GM18907 (cell line): ENCODE measurements at regions not wholly inside any gene's neighbourhood (a gene's known extent, or its start where the extent isn't known, plus 50 kb on each side); places are given as distances from the start of the nearest gene placed in this dataset.
"Not testable (repeated sequence)": the region's sequence is repeated elsewhere in the genome, so short reads cannot be mapped to it uniquely, and the experiment has no call there.

Experiments used
- ATAC-seq: cut with Tn5 transposase; IDR thresholded peaks from one replicate; pipeline ENCODE4 v1.9.1; 2021; ENCODE audit warnings: mild to moderate bottlenecking, moderate library complexity; ENCODE audit not compliant: unreplicated experiment

DNA sequence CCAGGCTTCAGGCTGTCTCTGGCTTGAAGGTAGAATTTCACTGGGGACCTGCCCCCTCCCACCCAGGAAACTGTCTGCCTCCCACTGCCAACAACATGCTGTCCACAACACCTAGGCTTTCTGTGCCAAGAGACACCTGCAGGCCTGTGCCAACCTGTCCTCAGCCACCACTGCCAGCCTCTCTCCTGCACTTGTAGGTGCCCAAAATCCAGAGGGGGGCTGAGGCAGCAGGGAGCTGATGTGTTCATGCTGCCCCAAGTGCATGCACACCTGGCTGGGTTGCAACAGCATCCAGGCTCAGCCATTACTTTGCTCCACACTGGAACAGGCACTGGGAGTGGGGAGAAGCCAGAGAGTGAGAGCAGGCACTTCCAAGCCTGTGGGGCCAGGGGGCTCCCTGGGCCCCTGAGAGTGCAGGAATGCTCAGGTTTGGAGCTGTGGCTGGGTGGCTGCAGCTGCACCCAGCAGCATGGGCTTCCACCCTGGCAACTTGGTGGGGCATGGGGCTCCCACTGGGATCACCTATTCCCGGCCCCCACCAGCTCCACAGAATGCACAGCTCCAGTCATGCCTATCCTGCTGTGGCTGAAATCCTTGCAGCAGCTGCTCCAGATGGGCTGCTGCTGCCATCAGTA lies 218.1 kb upstream of the OBI1 start:
- no peak for ATAC-seq

DNA sequence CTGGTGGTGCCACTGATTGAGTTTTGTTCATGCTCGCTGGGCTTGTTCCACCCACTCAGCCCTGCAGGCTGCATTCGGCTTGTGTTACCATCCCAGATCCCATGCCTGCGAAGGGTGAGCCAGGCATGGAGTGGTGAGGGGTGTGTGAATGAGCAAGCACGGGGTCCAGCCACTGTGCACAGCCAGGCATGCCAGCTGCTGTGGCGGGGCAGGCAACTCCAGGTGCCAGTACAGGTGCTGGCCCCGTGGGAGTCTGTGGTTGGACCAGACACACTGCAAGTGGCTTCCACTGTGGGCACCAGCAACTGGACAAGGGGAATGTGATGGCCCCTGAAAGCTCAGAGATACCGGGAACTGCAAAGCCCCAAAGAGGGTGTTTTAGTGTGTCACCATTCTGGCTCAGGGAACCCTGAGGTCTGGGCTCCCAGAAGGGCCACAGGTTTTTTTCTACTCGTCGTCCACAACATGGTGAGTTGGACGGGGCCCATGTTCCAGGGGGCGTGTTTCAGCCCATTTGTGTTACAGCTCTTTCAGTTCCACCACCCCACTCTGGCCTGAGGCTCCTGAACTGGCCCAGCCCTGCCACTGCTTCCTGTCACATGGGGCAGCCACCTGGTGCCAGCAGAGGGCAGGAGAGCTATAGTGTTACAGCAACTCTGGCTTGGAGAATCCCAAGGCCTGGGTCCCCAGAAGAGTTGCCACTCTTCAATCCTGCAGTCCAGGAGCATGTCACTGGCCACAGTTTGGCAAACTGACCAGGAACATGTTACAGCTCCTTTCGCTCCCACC lies 217.0 kb upstream of the OBI1 start:
- ATAC-seq: peak; percentile 70

DNA sequence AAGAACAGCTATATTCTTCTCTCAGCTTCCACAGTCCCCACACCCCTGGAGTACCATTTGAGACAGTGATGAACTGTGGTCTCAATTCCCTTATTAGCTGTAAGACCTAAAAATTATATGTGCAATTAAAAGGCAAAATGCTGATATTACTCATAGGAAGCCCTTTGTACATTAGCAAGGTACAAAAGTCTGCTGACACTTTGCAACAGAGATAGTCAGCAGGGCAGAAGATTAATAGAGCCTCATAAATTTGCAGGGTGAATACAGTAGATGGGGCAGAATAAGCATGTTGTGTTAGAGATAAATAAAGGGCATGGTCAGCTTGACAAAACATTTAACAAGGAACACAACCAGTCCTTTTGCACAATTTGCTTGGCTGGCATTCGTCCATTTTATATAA lies 210.0 kb upstream of the OBI1 start:
- ATAC-seq: no peak

DNA sequence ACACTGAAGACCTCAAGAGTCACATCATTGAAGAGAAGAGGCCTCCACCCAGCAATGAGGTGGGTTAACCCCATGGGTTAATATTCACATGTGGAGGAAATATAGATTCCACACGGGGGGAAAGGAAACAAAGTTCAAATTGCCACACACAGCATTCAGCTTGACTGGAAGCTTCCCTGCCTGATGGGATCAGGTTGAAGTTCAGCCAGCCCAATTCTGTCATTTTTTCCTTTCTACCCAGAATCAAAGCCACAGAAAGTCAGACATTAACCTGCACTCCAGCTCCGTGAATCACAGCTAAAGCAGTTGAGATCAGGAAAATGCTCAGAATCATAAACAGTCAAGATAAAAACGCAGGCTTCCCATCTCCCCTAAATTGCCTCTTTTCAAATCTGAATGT lies 208.7 kb upstream of the OBI1 start:
- ATAC-seq: no peak

DNA sequence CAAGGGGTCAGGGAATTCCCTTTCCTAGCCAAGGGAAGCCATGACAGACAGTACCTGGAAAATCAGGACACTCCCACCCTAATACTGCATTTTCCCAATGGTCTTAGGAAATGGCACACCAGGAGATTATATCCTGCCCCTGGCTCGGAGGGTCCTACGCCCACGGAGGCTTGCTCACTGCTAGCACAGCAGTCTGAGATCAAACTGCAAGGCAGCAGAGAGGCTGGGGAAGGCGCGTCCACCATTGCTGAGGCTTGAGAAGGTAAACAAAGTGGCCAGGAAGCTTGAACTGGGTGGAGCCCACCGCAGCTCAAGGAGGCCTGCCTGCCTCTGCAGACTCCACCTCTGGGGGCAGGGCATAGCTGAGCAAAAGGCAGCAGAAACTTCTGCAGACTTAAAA lies 207.1 kb upstream of the OBI1 start:
- not testable (repeated sequence) for ATAC-seq

DNA sequence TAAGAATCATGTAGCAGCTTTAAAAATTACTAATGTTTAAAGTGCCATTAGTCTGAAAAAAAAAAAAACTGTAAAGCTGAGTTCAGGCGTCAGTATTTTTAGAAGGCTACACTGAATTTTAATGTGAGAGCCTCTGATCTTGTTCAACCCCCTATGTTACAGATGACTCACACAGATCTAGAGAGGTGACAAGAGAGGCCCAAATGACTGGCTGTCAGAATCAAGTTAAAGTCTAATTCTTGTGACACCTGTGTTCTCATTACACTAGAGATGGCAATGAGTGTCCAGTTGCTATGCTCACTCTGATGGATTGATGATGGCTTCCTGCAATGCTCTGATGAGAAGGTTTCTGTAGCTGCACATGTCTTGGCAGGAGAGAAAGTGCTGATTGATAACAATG lies 203.5 kb upstream of the OBI1 start:
- no peak for ATAC-seq

DNA sequence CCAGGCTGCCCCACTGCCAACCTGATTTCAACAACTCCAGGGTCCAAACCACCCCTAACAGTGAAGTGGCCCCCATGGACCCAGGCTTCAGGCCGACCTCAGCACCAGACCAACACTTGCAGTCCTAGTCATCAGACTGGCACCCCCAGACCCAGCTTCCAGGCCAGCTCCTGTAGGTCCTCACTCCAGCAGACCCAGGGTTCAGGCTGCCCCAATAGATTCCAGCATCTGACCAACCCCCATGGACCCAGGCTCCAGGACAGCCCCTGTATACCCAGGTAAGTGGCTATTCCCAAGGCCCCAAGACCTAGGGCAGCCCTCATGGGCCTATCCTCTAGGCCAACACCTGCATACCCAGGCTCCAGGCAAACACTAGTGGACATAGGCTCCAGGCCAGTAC lies 193.8 kb upstream of the OBI1 start:
- ATAC-seq: no peak

DNA sequence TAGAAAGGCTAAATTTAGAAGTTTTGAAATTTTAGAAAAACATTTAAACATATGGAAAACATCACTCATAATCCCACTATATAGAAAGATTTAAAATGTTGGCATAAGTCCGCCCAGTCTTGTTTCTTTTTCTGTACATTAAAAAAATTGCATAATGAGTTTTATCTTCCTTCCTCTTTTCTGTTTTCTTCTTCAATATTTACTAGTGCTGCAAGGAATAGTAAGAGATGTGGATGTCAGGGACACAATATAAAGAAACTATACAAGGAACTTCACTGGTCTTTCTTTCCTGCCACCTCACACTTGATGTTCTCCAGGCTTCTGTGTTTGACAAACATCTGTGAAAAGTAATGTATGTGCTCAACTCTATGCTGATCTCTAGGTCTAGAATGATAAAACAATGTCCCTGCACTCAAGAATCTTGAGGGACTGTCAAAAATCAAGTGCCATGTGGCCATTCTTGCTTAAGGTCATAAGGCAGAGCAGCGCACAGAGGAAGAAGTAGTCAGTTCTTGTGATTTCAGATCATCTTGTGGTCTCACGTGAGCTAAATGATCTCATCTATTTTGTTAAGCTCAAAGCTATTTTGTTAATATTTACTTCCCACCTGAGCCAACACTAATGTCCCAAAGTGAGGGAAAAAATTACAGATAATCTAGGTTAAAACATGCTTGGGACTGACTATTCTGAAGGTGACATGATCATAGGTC lies 186.9 kb upstream of the OBI1 start:
- ATAC-seq: no peak

DNA sequence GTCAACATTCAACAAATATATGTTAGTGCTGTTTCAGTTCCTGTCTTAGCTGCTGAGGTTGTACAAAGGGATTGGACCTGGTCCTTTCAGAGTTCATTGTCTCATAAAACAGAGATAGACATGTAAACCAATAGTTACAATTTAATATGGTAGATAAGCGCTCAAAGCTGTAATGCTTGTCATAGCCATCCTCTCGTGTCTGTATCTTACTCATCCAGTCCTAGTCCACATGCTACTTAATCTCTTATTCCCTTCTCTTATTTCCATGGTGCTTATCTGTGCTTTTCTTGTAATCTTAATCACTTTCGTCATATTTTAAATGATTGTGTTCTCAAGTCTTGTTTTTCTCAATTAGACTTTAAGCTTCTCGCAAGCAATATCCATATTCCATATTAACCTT lies 185.2 kb upstream of the OBI1 start:
- ATAC-seq: no peak

DNA sequence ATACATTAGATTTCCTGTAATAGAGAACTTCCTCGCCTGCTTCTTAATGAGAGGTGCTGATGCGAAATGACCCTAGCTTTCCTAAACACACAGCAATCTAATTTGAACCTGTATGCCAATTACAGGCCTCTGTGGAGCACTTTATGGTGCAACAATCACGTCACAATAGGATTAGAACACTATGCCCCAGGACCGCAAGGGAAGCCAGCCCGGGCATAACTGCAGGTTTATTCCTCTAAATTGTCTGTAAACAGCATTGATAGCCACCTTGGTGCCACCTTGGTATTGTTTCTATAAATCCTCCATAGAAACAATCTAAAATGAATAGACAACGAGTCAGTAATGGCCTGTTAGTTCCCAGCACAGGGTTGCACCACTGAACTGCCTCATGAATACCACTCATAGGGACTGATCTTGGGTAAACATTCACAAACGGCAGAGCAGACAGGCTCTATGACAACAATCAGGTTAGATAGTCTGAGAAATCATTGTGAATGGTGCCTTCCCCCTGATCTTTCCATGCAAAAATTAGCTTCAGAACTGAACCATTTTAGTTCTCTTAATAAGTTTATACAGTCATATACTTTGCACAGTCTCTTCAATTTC lies 182.5 kb upstream of the OBI1 start:
- ATAC-seq: no peak

DNA sequence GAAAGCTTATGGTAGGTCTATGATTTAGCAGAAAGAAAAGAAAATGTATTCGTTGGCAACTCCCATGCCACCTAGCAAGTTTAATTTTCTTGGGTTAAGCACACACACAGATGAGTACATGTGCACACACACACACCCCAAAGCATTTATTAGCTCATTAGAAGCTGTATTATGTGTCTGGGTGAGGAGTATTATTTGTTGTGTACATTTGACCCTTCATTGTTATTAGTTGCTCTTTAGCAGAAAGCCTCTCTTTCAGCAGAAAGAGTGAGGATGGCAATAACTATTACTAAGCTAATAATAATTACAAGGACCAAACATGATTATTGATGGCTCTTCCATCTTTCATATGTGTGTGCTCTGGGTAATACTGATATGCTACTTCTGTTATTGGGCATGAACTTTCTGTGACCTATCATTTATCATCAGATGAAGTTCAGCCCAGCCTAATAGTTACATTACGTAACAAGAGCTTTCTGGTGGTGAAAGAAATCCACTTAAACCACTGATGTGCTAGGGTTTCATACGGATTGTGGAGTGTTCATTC lies 177.4 kb upstream of the OBI1 start:
- ATAC-seq: no peak

DNA sequence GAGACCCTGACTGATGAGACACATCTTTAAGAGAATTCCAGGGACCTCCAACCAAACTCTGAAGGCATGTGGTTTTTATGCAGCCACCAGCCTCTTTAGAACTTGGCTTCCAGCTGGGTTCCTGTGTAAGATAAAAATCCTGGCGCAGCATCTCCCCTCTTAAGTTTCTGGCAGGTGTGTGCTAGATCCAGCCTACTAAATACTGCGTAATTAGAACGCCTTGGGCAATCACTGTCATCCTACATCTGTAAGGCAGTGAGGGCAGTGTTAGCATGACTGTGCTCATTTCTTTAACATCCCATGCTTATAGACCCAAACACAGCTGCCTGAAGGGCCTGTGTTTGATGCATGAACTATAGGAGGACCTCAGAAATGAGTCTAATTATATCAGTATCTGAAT lies 173.5 kb upstream of the OBI1 start:
- no peak for ATAC-seq

DNA sequence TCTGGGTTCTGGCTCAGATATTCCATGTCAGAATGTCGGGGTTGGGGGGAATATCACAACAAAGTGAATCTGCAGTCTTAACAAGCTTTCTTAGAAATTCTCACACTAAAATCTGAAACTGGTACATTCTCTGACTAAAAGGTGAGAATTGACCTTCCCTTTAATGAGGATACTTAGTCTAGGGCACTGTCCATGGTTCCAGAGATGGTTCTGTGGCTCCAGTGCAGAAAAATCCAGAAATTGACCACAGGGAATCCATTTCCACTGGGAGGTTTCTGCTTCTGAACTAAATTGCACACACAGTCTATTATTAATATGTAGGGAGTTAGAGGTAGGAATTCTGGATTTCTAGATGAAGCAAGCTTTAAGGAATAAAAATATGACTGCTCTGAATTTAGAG lies 171.6 kb upstream of the OBI1 start:
- no peak for ATAC-seq

DNA sequence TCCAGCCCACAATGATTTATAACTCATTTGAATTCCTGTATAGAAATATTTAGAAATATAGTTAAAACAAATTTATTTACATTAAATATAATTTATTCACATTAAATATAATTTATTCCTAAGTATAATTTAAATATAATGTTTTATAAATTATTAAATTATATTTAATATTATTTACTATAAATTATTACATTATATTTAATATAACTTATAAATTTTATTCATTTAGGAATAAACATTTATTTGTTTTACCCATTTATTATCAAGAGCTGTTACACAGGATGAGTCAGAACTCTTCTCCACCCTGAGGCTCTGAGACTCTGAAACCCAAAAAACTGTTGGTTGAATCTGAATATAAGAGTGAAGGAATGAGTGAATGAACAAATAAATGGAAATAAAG lies 170.9 kb upstream of the OBI1 start:
- no peak for ATAC-seq

DNA sequence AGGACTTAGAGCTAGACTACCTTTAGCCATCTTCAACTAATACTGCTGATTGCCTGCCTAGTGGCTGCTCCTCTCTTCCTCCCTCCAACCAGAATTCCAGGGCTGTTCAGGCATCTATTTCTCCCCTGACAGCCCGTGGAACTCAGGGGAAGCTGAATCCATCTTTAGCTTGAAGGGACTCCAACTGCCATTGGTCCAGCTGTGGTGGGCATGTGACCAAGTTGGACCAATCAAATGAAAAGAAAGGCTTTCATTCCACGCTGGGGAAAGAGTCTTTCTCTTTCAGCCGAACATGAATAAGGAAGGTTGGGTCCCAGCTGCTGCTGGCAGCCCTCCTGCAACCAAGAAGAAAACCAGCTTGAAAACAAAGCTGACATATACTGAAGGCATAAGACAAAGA lies 168.5 kb upstream of the OBI1 start:
- no peak for ATAC-seq

DNA sequence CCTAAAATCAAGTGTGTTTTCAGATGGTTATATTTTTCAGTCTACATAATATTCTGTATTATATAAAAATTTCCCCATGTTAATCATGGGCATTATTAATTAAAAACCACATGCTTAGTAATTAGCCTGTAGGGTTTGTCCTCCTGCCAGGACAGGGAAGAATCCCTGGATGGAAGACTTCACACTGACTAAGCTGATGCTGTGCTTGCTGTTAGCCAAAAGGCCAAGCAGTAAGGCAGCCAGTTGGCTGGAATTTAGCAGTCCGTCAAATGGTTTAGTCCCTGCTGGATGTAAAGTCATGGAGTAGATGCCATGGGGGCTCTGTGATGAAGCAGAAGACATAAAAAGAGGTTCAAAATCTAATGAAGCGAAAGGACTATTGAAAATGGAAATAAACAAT lies 168.0 kb upstream of the OBI1 start:
- no peak for ATAC-seq

DNA sequence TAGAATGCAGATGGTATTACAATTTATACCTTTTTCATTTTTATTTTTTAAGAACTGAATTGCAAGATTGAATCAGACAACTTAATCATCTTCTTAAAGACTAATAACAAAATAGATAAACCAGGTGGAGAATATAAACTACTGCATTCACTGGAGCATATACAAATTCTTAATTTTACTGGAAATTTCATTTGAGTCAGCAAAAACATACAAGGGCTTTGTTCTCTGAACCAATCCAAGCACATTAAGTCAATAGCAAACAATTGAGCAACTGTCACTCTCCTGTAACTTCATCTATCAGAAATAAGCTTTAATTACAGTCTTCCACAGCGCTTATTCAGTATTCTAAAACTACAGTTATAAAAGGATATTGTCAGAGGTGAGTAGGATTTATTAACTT lies 167.4 kb upstream of the OBI1 start:
- no peak for ATAC-seq

DNA sequence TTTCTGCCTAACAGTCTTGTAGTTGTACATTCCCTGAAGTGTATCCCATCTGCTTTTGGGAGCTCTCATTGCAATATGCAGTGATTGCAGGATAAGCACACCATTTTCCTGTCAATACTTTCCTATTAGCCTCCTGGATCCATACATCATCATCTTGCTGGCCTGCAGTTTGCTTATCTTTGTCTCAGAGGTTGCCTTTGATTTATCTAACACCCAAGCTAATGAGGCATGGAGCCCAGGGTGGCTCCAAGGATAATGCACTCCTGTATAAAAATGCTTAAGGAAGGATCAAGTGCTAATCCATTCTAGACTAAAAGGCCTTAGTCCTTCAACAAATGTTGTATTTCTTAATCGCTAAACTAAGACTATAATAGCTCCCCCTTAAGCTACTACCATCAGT lies 161.6 kb upstream of the OBI1 start:
- no peak for ATAC-seq

DNA sequence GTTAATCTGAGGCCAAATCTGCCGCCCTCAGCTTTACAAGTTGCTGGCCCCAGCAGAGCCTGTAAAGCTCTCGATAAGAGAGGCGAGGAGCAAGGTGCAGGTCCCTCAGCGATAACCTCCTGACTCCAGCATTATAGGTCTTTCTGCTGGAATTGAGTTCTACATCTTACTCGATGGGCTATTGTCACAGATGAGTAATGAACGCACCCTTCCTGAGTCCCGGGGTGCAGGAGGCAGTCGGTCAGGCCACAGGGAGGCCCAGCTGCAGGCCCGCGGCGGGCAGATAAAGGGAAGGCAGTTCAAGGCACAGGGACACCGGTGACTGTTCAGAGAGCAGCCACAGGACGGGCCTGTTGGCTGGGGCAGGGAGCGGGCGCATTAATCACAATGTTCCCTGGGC lies 157.6 kb upstream of the OBI1 start:
- ATAC-seq: no peak

DNA sequence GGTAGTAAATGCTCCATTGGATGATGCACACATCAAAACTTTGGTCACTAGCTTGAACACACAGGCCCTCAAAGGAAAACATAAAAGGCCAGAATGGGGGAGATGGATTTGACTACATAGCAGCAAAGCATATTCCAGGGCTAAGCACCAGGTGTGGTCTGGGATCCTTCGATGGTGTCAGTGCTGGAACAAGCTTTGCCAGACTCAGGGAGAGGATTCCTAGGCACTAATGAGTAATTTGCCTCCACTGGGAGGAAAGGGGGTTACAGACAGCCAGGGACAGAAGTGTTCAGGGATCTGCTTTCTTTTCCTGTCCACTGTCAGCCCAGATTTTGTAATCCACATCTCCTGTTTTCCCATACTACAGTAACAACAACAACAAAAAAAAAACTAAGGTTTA lies 157.2 kb upstream of the OBI1 start:
- ATAC-seq: no peak

DNA sequence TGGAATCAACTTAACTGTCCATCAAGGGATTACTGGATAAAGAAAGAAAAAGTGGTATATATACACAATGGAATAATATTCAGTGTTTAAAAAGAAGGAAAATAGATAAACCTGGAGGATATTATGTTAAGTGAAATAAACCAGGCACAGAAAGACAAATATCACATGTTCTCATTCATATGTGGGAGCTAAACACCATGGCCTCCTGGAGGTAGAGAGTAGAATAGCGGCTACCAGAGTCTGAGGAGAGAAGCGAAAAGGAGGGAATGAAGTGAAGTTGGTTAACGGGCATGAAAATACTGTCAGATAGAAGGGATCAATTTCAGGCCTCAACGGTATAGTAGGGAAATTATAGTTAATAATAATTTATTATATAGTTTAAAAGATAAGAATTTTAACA lies 147.5 kb upstream of the OBI1 start:
- peak; percentile 84 for ATAC-seq

DNA sequence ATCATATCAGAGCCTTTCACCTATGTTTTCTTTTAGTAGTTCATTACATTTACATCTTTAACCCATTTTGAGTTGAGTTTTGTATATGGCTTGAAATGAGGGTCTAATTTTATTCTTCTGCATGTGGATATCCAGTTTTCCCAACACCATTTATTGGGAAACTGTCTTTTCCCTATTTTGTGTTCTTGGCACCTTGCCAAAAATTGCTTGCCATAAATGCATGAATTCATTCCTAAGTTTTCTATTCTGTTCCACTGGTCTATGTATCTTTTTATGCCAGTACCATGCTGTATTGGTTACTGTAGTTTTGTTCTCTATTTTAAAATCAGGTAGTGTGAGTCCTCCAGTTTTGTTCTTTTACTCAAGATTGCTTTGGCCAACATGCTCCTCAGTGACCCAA lies 144.0 kb upstream of the OBI1 start:
- no peak for ATAC-seq
